ENCODE measurements at regions not wholly inside any gene's neighbourhood (a gene's known extent, or its start where the extent isn't known, plus 50 kb on each side); places are given as distances from the start of the nearest gene placed in this dataset.

DNA sequence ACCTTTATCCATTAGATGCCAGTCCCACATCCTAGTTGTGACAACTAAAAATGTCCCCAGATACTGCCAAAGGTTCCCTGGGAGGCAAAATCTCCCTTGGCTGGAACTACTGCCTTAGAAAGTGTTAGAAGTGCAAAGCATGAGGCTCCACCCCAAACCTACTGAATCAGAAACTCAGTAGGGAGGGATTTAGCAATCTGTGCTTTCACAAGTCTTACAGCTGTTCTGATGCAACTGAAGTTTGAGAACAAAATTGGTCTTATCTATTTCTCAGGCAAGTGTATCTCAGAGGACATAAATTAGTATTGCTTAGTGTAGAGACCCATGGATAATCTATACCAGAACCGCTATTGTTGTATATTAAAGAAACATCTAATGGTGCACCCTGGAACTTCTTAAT, 70.2 kb downstream of the CLDN1 start:
- DNase-seq, result peak in 1 of 2 experiments; percentile 4
- TF ChIP-seq GATA1 (IDR thresholded peaks at IDR 0.05; ENCODE audit: low read depth, low read length) (no peak), POLR2A (IDR thresholded peaks at IDR 0.05; ENCODE audit: low read length) (no peak)

DNA sequence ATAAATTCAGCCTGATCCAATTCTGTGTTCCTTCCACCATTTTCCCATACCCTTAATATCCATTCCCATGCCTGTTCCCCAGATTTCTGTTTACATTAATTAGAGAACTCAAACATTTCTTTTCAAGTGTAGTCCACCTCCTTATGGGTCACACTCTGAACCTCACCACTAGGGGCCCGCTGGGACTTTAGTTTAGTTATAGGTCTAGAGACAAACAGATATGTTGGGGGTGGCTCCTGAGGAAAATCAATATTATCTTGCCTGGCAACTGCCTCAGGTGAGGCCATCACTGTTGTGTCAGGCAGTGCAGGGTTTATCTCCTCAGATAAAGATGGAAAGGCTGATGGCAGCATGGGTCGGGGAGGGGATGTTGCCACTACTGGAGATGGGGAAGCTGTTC, 72.8 kb downstream of the CLDN1 start:
- TF ChIP-seq GATA1 (IDR thresholded peaks at IDR 0.05; ENCODE audit: low read depth, low read length), result no peak
- TF ChIP-seq POLR2A (IDR thresholded peaks at IDR 0.05; ENCODE audit: low read length), result no peak

DNA sequence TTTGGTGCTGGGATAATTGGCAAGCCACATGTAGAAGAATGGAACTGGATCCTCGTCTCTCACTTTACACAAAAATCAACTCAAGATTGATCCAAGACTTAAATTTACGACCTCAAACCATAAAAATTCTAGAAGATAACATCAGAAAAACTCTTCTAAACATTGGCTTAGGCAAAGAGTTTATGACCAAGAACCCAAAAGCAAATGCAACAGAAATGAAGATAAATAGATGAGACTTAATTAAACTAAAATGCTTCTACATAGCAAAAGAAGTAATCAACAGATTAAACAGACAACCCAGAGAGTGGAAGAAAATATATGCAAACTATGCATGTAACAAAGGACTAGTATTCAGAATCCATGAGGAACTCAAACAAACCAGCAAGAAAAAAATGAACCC, 80.1 kb downstream of the CLDN1 start:
- DNase-seq, result no peak
- no peak for TF ChIP-seq GATA1 (IDR thresholded peaks at IDR 0.05; ENCODE audit: low read depth, low read length)
- TF ChIP-seq POLR2A (IDR thresholded peaks at IDR 0.05; ENCODE audit: low read length), result no peak

More for the DNA sequence above, 72.8 kb downstream of the CLDN1 start:
- no peak for DNase-seq

DNA sequence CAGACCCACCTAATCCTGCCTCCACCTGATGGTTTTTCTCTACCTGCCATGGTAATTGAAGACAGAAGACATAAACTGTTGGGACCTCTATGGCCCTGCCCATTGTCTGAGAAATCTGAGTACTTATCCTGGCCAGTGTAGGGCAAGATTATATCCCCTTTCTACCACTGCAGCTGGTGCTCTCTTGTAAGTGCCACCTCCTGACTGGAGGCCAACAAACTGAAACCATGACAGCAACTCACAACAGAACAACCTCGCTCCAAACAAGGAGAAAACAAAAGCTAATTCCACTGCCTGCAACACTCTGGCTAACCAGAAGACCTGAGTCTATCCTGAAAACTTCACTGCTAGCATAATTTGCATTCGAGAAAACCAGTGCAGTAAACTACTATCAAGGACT, 82.9 kb downstream of the CLDN1 start:
- no peak for DNase-seq
- TF ChIP-seq GATA1 (IDR thresholded peaks at IDR 0.05; ENCODE audit: low read depth, low read length) (no peak), POLR2A (IDR thresholded peaks at IDR 0.05; ENCODE audit: low read length) (no peak)

DNA sequence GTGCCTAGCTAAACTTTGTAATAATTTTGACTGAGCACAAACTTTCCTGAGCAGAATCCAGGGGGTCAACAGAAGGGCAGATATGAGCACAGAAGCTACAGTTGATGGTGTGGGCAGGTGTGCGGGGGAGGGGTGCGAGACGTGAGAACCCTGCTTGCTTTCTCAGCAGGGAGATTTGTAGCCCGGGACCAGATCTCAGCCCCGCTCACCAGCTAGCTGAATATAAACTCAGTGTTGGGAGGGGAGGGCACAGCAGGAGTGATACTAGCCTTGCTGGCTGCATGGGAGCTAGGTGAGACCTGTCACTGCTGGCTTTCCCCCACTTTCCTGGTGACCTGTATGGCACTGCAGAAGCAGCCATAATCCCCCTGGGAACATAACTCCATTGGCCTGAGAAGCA, 83.4 kb downstream of the CLDN1 start:
- TF ChIP-seq POLR2A (IDR thresholded peaks at IDR 0.05; ENCODE audit: low read length), result no peak
- no peak for TF ChIP-seq GATA1 (IDR thresholded peaks at IDR 0.05; ENCODE audit: low read depth, low read length)
- DNase-seq, result no peak

- no peak for DNase-seq
- no peak for TF ChIP-seq POLR2A (IDR thresholded peaks at IDR 0.05; ENCODE audit: low read length)
- no peak for TF ChIP-seq GATA1 (IDR thresholded peaks at IDR 0.05; ENCODE audit: low read depth, low read length)
Measured at GRCh38 chr3:190234621-190235020, 87.6 kb downstream of the CLDN1 start.

DNA sequence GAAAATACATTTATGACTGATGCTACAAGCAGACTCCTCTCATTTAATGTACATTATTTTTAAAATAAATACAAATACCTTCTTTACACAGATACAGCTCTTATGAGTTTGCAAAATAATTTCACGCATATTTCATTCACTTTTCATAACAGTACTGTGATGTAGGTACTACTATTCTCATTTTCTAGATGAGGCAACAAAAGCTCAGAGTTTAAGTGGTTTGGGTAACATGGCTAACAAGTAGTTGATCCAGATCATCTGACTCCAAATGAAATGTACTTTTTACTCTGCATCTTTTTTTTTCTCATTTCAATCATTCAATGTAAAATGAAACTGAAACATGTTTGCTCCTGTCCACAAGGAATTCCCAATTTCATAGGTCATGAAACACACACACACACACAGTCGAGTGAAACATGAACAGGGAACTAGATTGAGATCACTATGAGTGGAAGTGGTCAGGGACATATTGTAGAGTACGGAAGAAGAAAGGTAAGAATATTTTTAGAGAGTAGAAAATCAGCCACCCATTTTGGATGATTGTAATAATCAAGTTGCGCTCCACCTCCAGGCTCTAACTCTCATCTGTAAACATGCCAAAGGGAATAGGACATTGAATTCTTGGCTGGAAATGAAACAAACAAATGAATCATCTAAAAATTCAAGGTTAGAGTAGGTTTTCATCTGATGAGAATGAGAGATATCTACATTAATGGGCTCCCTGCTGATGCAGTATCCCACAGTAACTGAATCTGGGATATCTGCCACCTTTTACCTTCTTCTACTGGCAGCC, 92.4 kb downstream of the CLDN1 start:
- TF ChIP-seq POLR2A (IDR thresholded peaks at IDR 0.05; ENCODE audit: low read length) (no peak), GATA1 (IDR thresholded peaks at IDR 0.05; ENCODE audit: low read depth, low read length) (no peak)
- no peak for DNase-seq

- DNase-seq, result no peak
- TF ChIP-seq GATA1 (IDR thresholded peaks at IDR 0.05; ENCODE audit: low read depth, low read length) (no peak), POLR2A (IDR thresholded peaks at IDR 0.05; ENCODE audit: low read length) (no peak)
Measured at GRCh38 chr3:190227064-190227463, 95.2 kb downstream of the CLDN1 start.

GRCh38 chr3:190224863-190225692, 97.2 kb downstream of the CLDN1 start:
- peak; percentile 18 to 19 for DNase-seq
- TF ChIP-seq GATA1 (IDR thresholded peaks at IDR 0.05; ENCODE audit: low read depth, low read length) (no peak), POLR2A (IDR thresholded peaks at IDR 0.05; ENCODE audit: low read length) (no peak)

DNA sequence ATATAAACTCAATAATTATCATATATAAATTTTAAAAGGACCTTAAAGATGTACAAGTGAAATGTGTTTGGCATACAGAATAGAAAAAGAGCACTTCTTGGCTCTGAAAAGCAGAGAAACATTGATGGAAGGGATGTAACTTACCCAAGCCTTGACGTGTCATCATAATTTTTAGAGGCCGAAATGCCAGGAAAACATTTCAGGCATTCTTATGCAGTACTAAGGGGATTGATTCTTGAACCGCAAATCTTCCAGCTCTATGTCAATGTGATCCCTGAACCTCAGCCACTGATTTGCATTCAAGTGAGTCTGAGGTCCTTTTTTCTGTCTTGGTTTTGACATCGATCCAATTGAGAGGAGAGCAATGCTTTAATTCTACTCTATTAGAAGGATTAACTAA, 97.8 kb downstream of the CLDN1 start:
- DNase-seq, result no peak
- TF ChIP-seq POLR2A (IDR thresholded peaks at IDR 0.05; ENCODE audit: low read length) (no peak), GATA1 (IDR thresholded peaks at IDR 0.05; ENCODE audit: low read depth, low read length) (no peak)

DNA sequence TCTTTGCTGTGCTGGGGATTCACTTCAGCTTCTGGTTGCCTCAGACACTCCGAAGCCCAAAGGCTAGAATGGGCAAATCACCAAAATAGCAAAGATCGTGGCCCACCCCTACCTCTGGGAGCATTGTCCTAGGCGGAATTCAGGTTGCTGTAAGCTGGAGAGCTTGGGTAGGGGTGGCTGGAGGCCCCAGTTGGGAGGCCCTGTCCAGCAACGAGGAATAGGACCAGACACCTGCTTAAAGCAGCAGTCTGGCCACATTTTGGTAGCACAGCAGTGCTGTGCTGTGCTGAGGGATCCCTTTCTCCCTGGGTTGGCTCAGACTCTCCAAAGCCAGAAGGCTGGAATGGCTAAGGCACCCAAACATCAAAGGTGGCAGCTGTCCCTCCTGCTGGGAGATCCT, 99.3 kb downstream of the CLDN1 start:
- no peak for DNase-seq
- no peak for TF ChIP-seq POLR2A (IDR thresholded peaks at IDR 0.05; ENCODE audit: low read length)
- TF ChIP-seq GATA1 (IDR thresholded peaks at IDR 0.05; ENCODE audit: low read depth, low read length), result no peak

DNA sequence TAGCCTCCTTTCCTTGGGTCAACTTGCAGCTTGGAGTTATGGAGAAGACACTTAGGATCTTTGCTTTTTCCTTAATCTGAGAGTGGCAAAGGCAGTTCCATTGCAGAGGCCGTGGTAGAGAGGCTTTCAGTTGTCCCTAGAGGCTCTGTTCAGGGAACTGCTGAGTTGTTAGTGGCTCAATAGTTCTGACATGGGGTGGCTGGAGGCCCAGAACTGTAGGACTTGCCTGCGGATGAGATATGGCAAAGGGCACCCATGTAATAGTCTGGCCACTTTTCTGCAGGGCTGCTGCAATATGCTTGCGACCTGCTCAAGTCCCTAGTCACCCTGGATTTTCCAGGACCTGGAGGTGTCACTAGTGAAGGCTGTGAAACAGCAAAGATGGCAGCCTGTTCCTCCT, 99.9 kb downstream of the CLDN1 start:
- no peak for DNase-seq
- TF ChIP-seq GATA1 (IDR thresholded peaks at IDR 0.05; ENCODE audit: low read depth, low read length), result no peak

DNA sequence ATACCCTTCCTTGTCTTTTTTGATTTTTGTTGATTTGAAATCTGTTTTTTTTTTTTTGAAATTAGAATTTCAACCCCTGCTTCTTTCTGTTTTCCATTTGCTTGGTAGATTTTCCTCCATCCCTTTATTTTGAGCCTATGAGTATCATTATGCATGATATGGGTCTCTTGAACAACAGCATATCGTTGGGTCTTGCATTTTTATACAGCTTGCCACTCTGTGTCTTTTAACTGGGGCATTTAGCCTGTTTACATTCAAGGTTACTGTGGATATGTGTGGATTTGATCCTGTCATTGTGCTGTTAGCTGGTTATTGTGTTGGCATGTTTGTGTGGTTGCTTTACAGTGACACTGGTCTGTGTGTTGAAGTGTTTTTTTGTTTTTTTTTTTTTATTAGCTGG, 99.7 kb upstream of the P3H2 start:
- no peak for DNase-seq
- TF ChIP-seq POLR2A (IDR thresholded peaks at IDR 0.05; ENCODE audit: low read length) (no peak), GATA1 (IDR thresholded peaks at IDR 0.05; ENCODE audit: low read depth, low read length) (no peak)

GRCh38 chr3:190217081-190217480, 96.4 kb upstream of the P3H2 start:
- no peak for DNase-seq
- TF ChIP-seq POLR2A (IDR thresholded peaks at IDR 0.05; ENCODE audit: low read length) (no peak), GATA1 (IDR thresholded peaks at IDR 0.05; ENCODE audit: low read depth, low read length) (no peak)

DNA sequence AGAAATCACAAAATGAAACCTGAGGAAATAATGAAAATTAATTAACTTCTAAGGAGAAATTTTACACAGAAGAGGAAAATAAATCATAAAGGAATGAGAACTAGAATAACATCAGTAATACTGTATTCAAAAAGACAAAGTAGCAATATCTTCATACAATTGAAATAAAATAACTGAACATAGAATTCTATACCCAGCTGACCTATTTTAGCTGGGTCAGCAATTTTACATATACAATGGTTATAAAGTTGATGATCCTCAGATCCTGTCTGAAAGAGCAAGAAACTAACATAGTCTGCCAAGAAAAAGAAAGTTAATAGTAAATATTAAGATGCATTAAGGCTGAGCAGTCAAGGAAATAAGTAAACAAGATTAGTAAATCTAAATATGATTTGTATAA, 93.0 kb upstream of the P3H2 start:
- TF ChIP-seq POLR2A (IDR thresholded peaks at IDR 0.05; ENCODE audit: low read length) (no peak), GATA1 (IDR thresholded peaks at IDR 0.05; ENCODE audit: low read depth, low read length) (no peak)
- DNase-seq, result no peak
